Upper lobe of left lung (tissue), 4 donors: ENCODE measurements at regions not wholly inside any gene's neighbourhood (a gene's known extent, or its start where the extent isn't known, plus 50 kb on each side); places are given as distances from the start of the nearest gene placed in this dataset.

Experiments
- EP300 ChIP-seq, 4 donors: sonication (generic); formaldehyde crosslinking; IDR thresholded peaks; one replicate each; pipeline ENCODE4 v1.5.1; 2017; ENCODE audit warnings: antibody characterized with exemption in 4 of 4, control low read depth in 2 of 4
- TF ChIP-seq, protein P1 (sequence below), 6 experiments: fragments of 450-650 bp in 4 of 6; fragments of 200-600 bp in 2 of 6; sonication (generic) in 2 of 6; IDR thresholded peaks; one replicate each; pipeline ENCODE4 v1.5.1; 2016 to 2019; ENCODE audit warnings: antibody characterized with exemption in 6 of 6

DNA sequence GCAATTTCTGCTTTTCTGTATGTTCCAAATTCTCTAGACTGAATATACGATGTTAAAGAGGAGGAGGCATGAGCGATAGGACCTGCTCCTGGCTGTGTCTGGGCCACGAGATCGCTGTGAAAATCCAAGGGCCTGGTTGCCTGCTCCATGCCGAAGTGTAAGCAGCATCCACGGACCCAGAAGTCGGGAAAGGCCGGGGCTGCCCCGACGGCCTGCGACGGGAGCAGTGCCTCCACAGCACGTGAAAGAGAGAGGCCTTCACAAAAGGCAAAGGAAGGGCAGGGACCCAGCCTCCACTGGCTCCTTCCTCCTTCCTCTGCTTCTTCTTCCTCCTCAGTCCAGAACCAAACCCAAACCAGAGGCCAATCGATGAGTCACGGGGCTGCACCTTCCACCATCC lies 122.9 kb upstream of the MGMT start:
- TF ChIP-seq, protein P1, sequence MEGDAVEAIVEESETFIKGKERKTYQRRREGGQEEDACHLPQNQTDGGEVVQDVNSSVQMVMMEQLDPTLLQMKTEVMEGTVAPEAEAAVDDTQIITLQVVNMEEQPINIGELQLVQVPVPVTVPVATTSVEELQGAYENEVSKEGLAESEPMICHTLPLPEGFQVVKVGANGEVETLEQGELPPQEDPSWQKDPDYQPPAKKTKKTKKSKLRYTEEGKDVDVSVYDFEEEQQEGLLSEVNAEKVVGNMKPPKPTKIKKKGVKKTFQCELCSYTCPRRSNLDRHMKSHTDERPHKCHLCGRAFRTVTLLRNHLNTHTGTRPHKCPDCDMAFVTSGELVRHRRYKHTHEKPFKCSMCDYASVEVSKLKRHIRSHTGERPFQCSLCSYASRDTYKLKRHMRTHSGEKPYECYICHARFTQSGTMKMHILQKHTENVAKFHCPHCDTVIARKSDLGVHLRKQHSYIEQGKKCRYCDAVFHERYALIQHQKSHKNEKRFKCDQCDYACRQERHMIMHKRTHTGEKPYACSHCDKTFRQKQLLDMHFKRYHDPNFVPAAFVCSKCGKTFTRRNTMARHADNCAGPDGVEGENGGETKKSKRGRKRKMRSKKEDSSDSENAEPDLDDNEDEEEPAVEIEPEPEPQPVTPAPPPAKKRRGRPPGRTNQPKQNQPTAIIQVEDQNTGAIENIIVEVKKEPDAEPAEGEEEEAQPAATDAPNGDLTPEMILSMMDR (IDR thresholded peaks at IDR 0.05) = no peak
- TF ChIP-seq EP300 (IDR thresholded peaks at IDR 0.05) = no peak
